ENCODE measurements at regions not wholly inside any gene's neighbourhood (a gene's known extent, or its start where the extent isn't known, plus 50 kb on each side); places are given as distances from the start of the nearest gene placed in this dataset.

- Histone ChIP-seq H3K4me3 (no peak overlapping the region), H3K27ac (no peak overlapping the region), H3K27me3 (no peaks in the 10 kb centered on the region), H3K36me3 (no peaks in the 10 kb centered on the region), H3K9me3 (no peaks in the 10 kb centered on the region), H3K4me1 (peaks cover 0 to 11% (median 3%) of the 10 kb centered on the region in 4 donors)
- intact Hi-C loops (cut with DNase I) = no loop called here
- peak in 1 of 4 donors; percentile 35 for ATAC-seq
- no peak for TF ChIP-seq POLR2A (IDR thresholded peaks at IDR 0.05)
- peak in 1 of 4 donors; percentile 12 for TF ChIP-seq CTCF (IDR thresholded peaks at IDR 0.05)
- WGBS (ENCODE audit: insufficient coverage, low coverage, low lambda C conversion rate, missing lambda C conversion rate) = 71% methylated on average over 2 of the region's 4 CpGs
- DNase-seq = no peak
These were observed 92.5 kb upstream of the PDE10A start for GRCh38 chr6:165755583-165755982.

DNA sequence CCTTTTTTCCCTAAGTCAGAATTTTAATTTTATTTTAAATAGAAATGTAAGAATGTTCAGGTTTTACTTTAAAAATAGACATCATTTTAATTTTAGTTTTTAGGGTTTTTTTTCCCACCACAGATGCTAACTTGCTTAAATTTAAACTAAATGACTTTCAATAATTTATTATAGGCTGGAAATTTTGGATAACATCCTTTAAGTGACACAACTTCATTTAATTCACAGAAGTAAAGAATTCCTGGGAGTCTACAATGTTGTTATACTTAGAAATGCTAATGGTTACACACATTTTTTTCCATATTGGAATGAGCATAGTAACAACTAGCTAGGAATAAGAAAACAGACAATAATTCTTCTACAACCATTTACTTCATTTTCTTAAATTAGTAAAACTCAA is 90.5 kb upstream of the PDE10A start:
- H3K4me1 ChIP-seq = no peaks in the 10 kb centered on the region
- TF ChIP-seq POLR2A (IDR thresholded peaks at IDR 0.05) = no peak
- TF ChIP-seq CTCF (IDR thresholded peaks at IDR 0.05) = no peak
- no peaks in the 10 kb centered on the region for H3K36me3 ChIP-seq
- no peak overlapping the region for H3K4me3 ChIP-seq
- intact Hi-C loops (cut with DNase I) = no loop called here
- H3K27me3 ChIP-seq = no peaks in the 10 kb centered on the region
- ATAC-seq = no peak
- H3K27ac ChIP-seq = no peak overlapping the region
- H3K9me3 ChIP-seq = no peaks in the 10 kb centered on the region
- no peak for DNase-seq

- H3K27ac ChIP-seq = no peak overlapping the region
- no peak for DNase-seq
- 100% methylated on average over 3 of the region's 3 CpGs for WGBS (ENCODE audit: insufficient coverage, low coverage, low lambda C conversion rate, missing lambda C conversion rate)
- no peak for TF ChIP-seq CTCF (IDR thresholded peaks at IDR 0.05)
- TF ChIP-seq POLR2A (IDR thresholded peaks at IDR 0.05) = no peak
- H3K4me1 ChIP-seq = no peaks in the 10 kb centered on the region
- no peak for ATAC-seq
- H3K27me3 ChIP-seq = no peaks in the 10 kb centered on the region
- H3K4me3 ChIP-seq = no peak overlapping the region
- H3K36me3 ChIP-seq = no peaks in the 10 kb centered on the region
- H3K9me3 ChIP-seq = no peaks in the 10 kb centered on the region
- intact Hi-C loops (cut with DNase I) = no loop called here
These were observed 89.4 kb upstream of the PDE10A start for GRCh38 chr6:165752451-165752850.

DNA sequence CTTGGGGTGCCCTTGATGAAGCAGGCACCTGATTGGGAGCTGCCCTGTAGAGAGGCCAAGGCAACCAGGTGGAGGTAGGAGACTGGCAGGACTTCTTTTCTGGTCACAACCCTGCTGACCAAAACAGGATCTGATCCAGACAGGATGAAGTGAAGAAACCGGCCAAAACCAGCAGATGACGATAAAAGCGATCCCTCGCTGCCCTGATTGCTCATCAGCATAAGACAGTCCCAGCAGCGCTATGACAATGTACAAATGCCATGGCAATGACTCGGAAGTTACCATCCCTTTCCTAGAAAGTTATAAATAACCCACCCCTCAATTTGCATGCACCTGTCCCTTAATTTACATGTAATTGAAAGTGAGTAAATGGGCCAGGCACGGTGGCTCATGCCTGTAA is 88.4 kb upstream of the PDE10A start:
- no peak overlapping the region for H3K27ac ChIP-seq
- no peaks in the 10 kb centered on the region for H3K27me3 ChIP-seq
- WGBS (ENCODE audit: insufficient coverage, low coverage, low lambda C conversion rate, missing lambda C conversion rate) = 75% methylated on average over 6 of the region's 7 CpGs
- H3K4me1 ChIP-seq = peaks cover 0 to 4% (median 0%) of the 10 kb centered on the region in 4 donors
- ATAC-seq = no peak
- H3K36me3 ChIP-seq = no peaks in the 10 kb centered on the region
- no peak for DNase-seq
- H3K4me3 ChIP-seq = no peak overlapping the region
- no peaks in the 10 kb centered on the region for H3K9me3 ChIP-seq
- intact Hi-C loops (cut with DNase I) = no loop called here
- TF ChIP-seq CTCF (IDR thresholded peaks at IDR 0.05) = no peak
- TF ChIP-seq POLR2A (IDR thresholded peaks at IDR 0.05) = no peak

DNA sequence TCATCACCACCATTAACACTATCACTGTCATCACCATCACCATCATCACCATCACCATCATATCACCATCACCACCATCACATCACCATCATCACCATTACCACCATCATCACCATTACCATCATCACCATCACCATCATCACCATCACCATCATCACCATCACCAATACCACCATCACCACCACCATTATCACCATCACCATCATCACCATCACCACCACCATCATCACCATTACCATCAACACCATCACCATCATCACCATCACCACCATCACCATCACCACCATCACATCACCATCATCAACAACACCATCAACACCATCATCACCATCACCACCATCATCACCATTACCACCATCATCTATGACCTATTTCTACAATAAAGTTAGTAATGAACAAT is 86.1 kb upstream of the PDE10A start:
- H3K27me3 ChIP-seq = no peaks in the 10 kb centered on the region
- no peaks in the 10 kb centered on the region for H3K36me3 ChIP-seq
- no peak overlapping the region for H3K27ac ChIP-seq
- ATAC-seq = no peak
- no peak overlapping the region for H3K4me3 ChIP-seq
- intact Hi-C loops (cut with DNase I) = no loop called here
- no peak for DNase-seq
- no peaks in the 10 kb centered on the region for H3K9me3 ChIP-seq
- peaks cover 0 to 10% (median 3%) of the 10 kb centered on the region in 4 donors for H3K4me1 ChIP-seq
- no peak for TF ChIP-seq CTCF (IDR thresholded peaks at IDR 0.05)
- no peak for TF ChIP-seq POLR2A (IDR thresholded peaks at IDR 0.05)

All from right lobe of liver (tissue), 6 donors.